ENCODE measurements at regions not wholly inside any gene's neighbourhood (a gene's known extent, or its start where the extent isn't known, plus 50 kb on each side); places are given as distances from the start of the nearest gene placed in this dataset.

GRCh38 chr18:14964002-14964401, 216.0 kb downstream of the ANKRD30B start:
- TF ChIP-seq, protein P1, sequence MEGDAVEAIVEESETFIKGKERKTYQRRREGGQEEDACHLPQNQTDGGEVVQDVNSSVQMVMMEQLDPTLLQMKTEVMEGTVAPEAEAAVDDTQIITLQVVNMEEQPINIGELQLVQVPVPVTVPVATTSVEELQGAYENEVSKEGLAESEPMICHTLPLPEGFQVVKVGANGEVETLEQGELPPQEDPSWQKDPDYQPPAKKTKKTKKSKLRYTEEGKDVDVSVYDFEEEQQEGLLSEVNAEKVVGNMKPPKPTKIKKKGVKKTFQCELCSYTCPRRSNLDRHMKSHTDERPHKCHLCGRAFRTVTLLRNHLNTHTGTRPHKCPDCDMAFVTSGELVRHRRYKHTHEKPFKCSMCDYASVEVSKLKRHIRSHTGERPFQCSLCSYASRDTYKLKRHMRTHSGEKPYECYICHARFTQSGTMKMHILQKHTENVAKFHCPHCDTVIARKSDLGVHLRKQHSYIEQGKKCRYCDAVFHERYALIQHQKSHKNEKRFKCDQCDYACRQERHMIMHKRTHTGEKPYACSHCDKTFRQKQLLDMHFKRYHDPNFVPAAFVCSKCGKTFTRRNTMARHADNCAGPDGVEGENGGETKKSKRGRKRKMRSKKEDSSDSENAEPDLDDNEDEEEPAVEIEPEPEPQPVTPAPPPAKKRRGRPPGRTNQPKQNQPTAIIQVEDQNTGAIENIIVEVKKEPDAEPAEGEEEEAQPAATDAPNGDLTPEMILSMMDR (IDR thresholded peaks at IDR 0.05), result no peak
- TF ChIP-seq ZNF263 (CRISPR knock-in tag; IDR thresholded peaks at IDR 0.05; ENCODE audit: low read depth), result no peak
- no peak for TF ChIP-seq ZBTB21 (CRISPR knock-in tag; IDR thresholded peaks at IDR 0.05; ENCODE audit: borderline replicate concordance)
- no peak for TF ChIP-seq ATF1 (CRISPR knock-in tag; IDR thresholded peaks at IDR 0.05)
- TF ChIP-seq, protein P2, sequence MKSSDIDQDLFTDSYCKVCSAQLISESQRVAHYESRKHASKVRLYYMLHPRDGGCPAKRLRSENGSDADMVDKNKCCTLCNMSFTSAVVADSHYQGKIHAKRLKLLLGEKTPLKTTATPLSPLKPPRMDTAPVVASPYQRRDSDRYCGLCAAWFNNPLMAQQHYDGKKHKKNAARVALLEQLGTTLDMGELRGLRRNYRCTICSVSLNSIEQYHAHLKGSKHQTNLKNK (CRISPR knock-in tag; IDR thresholded peaks at IDR 0.05), result no peak
- TF ChIP-seq, protein P3, sequence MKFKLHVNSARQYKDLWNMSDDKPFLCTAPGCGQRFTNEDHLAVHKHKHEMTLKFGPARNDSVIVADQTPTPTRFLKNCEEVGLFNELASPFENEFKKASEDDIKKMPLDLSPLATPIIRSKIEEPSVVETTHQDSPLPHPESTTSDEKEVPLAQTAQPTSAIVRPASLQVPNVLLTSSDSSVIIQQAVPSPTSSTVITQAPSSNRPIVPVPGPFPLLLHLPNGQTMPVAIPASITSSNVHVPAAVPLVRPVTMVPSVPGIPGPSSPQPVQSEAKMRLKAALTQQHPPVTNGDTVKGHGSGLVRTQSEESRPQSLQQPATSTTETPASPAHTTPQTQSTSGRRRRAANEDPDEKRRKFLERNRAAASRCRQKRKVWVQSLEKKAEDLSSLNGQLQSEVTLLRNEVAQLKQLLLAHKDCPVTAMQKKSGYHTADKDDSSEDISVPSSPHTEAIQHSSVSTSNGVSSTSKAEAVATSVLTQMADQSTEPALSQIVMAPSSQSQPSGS (CRISPR knock-in tag; IDR thresholded peaks at IDR 0.05; ENCODE audit: borderline replicate concordance, low read depth), result no peak
- TF ChIP-seq IRF2 (CRISPR knock-in tag; IDR thresholded peaks at IDR 0.05; ENCODE audit: borderline replicate concordance, low read depth), result no peak
- TF ChIP-seq, protein P4, sequence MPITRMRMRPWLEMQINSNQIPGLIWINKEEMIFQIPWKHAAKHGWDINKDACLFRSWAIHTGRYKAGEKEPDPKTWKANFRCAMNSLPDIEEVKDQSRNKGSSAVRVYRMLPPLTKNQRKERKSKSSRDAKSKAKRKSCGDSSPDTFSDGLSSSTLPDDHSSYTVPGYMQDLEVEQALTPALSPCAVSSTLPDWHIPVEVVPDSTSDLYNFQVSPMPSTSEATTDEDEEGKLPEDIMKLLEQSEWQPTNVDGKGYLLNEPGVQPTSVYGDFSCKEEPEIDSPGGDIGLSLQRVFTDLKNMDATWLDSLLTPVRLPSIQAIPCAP (CRISPR knock-in tag; IDR thresholded peaks at IDR 0.05), result no peak
- TF ChIP-seq, protein P5, sequence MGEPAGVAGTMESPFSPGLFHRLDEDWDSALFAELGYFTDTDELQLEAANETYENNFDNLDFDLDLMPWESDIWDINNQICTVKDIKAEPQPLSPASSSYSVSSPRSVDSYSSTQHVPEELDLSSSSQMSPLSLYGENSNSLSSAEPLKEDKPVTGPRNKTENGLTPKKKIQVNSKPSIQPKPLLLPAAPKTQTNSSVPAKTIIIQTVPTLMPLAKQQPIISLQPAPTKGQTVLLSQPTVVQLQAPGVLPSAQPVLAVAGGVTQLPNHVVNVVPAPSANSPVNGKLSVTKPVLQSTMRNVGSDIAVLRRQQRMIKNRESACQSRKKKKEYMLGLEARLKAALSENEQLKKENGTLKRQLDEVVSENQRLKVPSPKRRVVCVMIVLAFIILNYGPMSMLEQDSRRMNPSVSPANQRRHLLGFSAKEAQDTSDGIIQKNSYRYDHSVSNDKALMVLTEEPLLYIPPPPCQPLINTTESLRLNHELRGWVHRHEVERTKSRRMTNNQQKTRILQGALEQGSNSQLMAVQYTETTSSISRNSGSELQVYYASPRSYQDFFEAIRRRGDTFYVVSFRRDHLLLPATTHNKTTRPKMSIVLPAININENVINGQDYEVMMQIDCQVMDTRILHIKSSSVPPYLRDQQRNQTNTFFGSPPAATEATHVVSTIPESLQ (CRISPR knock-in tag; IDR thresholded peaks at IDR 0.05), result no peak
- TF ChIP-seq, protein P6, sequence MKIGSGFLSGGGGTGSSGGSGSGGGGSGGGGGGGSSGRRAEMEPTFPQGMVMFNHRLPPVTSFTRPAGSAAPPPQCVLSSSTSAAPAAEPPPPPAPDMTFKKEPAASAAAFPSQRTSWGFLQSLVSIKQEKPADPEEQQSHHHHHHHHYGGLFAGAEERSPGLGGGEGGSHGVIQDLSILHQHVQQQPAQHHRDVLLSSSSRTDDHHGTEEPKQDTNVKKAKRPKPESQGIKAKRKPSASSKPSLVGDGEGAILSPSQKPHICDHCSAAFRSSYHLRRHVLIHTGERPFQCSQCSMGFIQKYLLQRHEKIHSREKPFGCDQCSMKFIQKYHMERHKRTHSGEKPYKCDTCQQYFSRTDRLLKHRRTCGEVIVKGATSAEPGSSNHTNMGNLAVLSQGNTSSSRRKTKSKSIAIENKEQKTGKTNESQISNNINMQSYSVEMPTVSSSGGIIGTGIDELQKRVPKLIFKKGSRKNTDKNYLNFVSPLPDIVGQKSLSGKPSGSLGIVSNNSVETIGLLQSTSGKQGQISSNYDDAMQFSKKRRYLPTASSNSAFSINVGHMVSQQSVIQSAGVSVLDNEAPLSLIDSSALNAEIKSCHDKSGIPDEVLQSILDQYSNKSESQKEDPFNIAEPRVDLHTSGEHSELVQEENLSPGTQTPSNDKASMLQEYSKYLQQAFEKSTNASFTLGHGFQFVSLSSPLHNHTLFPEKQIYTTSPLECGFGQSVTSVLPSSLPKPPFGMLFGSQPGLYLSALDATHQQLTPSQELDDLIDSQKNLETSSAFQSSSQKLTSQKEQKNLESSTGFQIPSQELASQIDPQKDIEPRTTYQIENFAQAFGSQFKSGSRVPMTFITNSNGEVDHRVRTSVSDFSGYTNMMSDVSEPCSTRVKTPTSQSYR (CRISPR knock-in tag; IDR thresholded peaks at IDR 0.05), result no peak
- TF ChIP-seq MAX (CRISPR knock-in tag; IDR thresholded peaks at IDR 0.05), result no peak
- TF ChIP-seq, protein P7, sequence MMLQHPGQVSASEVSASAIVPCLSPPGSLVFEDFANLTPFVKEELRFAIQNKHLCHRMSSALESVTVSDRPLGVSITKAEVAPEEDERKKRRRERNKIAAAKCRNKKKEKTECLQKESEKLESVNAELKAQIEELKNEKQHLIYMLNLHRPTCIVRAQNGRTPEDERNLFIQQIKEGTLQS (CRISPR knock-in tag; conservative IDR thresholded peaks at IDR 0.05), result no peak
- TF ChIP-seq STAT6 (CRISPR knock-in tag; conservative IDR thresholded peaks at IDR 0.05; ENCODE audit: low read depth), result no peak

Data from WTC11 (cell line).